ENCODE measurements at regions not wholly inside any gene's neighbourhood (a gene's known extent, or its start where the extent isn't known, plus 50 kb on each side); places are given as distances from the start of the nearest gene placed in this dataset.

DNA sequence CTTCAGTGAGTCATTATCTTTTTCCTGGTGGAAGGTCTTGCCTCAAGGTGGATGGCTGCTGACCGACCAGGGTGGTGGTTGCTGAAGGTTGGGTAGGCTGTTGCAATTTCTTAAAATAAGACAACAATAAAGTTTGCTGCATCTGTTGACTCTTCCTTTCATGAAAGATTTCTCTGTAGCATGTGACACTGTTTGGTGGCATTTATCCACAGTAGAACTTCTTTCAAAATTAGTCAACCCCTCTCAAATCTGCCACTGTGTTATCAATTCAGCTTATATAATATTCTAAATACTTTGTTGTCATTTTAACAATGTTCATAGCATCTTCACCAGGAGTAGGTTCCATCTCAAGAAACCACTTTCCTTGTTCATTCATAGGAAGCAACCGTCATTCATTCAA lies 66.8 kb upstream of the ATXN1 start:
- TF ChIP-seq, protein P1, sequence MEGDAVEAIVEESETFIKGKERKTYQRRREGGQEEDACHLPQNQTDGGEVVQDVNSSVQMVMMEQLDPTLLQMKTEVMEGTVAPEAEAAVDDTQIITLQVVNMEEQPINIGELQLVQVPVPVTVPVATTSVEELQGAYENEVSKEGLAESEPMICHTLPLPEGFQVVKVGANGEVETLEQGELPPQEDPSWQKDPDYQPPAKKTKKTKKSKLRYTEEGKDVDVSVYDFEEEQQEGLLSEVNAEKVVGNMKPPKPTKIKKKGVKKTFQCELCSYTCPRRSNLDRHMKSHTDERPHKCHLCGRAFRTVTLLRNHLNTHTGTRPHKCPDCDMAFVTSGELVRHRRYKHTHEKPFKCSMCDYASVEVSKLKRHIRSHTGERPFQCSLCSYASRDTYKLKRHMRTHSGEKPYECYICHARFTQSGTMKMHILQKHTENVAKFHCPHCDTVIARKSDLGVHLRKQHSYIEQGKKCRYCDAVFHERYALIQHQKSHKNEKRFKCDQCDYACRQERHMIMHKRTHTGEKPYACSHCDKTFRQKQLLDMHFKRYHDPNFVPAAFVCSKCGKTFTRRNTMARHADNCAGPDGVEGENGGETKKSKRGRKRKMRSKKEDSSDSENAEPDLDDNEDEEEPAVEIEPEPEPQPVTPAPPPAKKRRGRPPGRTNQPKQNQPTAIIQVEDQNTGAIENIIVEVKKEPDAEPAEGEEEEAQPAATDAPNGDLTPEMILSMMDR (IDR thresholded peaks at IDR 0.05; ENCODE audit: borderline replicate concordance, extremely low read depth, low read length, poor library complexity, severe bottlenecking): no peak
- no peak for TF ChIP-seq EZH2 (IDR thresholded peaks at IDR 0.05; ENCODE audit: borderline replicate concordance, low read depth, low read length, severe bottlenecking)
